ENCODE measurements at regions not wholly inside any gene's neighbourhood (a gene's known extent, or its start where the extent isn't known, plus 50 kb on each side); places are given as distances from the start of the nearest gene placed in this dataset.
A peak's percentile ranks its signal among the peaks of the same experiment; 100 is the strongest.
"Not testable (repeated sequence)": the region's sequence is repeated elsewhere in the genome, so short reads cannot be mapped to it uniquely, and the experiment has no call there.

- Mint-ChIP-seq H3K27ac (ENCODE audit: unreplicated experiment) (no peak overlapping the region), H3K9me3 (ENCODE audit: unreplicated experiment) (peaks cover under 1% of the 10 kb centered on the region), H3K27me3 (ENCODE audit: unreplicated experiment) (no peaks in the 10 kb centered on the region), H3K4me3 (ENCODE audit: unreplicated experiment) (no peak overlapping the region), H3K4me1 (ENCODE audit: unreplicated experiment) (no peaks in the 10 kb centered on the region), H3K36me3 (ENCODE audit: low read depth, unreplicated experiment) (no peaks in the 10 kb centered on the region)
- DNase-seq (ENCODE audit: low spot score) = no peak
- TF ChIP-seq CTCF (IDR thresholded peaks at IDR 0.05; ENCODE audit: unreplicated experiment) = no peak
Measured at GRCh38 chr4:33725861-33726260, 2518.5 kb downstream of the ARAP2 start.

- no peaks in the 10 kb centered on the region for H3K9me3 Mint-ChIP-seq (ENCODE audit: unreplicated experiment)
- TF ChIP-seq CTCF (IDR thresholded peaks at IDR 0.05; ENCODE audit: unreplicated experiment) = no peak
- no peak for DNase-seq (ENCODE audit: low spot score)
- no peak overlapping the region for H3K4me3 Mint-ChIP-seq (ENCODE audit: unreplicated experiment)
- H3K27ac Mint-ChIP-seq (ENCODE audit: unreplicated experiment) = no peak overlapping the region
- peaks cover 5% of the 10 kb centered on the region for H3K27me3 Mint-ChIP-seq (ENCODE audit: unreplicated experiment)
- peaks cover 4% of the 10 kb centered on the region for H3K36me3 Mint-ChIP-seq (ENCODE audit: low read depth, unreplicated experiment)
- peaks cover under 1% of the 10 kb centered on the region for H3K4me1 Mint-ChIP-seq (ENCODE audit: unreplicated experiment)
Measured at GRCh38 chr4:33737726-33738125, 2506.6 kb downstream of the ARAP2 start.

GRCh38 chr4:33739884-33740632 is 2504.3 kb downstream of the ARAP2 start:
- Mint-ChIP-seq H3K36me3 (ENCODE audit: low read depth, unreplicated experiment) (peaks cover 9% of the 10 kb centered on the region), H3K4me1 (ENCODE audit: unreplicated experiment) (peaks cover 10% of the 10 kb centered on the region), H3K4me3 (ENCODE audit: unreplicated experiment) (no peak overlapping the region), H3K27ac (ENCODE audit: unreplicated experiment) (peak overlapping the region; percentile 88), H3K27me3 (ENCODE audit: unreplicated experiment) (peaks cover 3% of the 10 kb centered on the region), H3K9me3 (ENCODE audit: unreplicated experiment) (no peaks in the 10 kb centered on the region)
- no peak for DNase-seq (ENCODE audit: low spot score)
- no peak for TF ChIP-seq CTCF (IDR thresholded peaks at IDR 0.05; ENCODE audit: unreplicated experiment)

- H3K4me1 Mint-ChIP-seq (ENCODE audit: unreplicated experiment) = peaks cover 10% of the 10 kb centered on the region
- peak overlapping the region; percentile 85 for H3K27ac Mint-ChIP-seq (ENCODE audit: unreplicated experiment)
- not testable (repeated sequence) for H3K36me3 Mint-ChIP-seq (ENCODE audit: low read depth, unreplicated experiment); H3K4me3 Mint-ChIP-seq (ENCODE audit: unreplicated experiment); H3K9me3 Mint-ChIP-seq (ENCODE audit: unreplicated experiment); DNase-seq (ENCODE audit: low spot score); H3K27me3 Mint-ChIP-seq (ENCODE audit: unreplicated experiment)
Measured at GRCh38 chr4:33740871-33741270, 2503.4 kb downstream of the ARAP2 start.

- H3K4me3 Mint-ChIP-seq (ENCODE audit: unreplicated experiment) = no peak overlapping the region
- peaks cover 9% of the 10 kb centered on the region for H3K36me3 Mint-ChIP-seq (ENCODE audit: low read depth, unreplicated experiment)
- peaks cover 10% of the 10 kb centered on the region for H3K4me1 Mint-ChIP-seq (ENCODE audit: unreplicated experiment)
- no peak overlapping the region for H3K27ac Mint-ChIP-seq (ENCODE audit: unreplicated experiment)
- TF ChIP-seq CTCF (IDR thresholded peaks at IDR 0.05; ENCODE audit: unreplicated experiment) = no peak
- peaks cover 3% of the 10 kb centered on the region for H3K27me3 Mint-ChIP-seq (ENCODE audit: unreplicated experiment)
- H3K9me3 Mint-ChIP-seq (ENCODE audit: unreplicated experiment) = no peaks in the 10 kb centered on the region
- DNase-seq (ENCODE audit: low spot score) = no peak
Measured at GRCh38 chr4:33746979-33747378, 2497.3 kb downstream of the ARAP2 start.

Measured in endothelial cell (in vitro differentiated cells).